Naive thymus-derived CD4-positive, alpha-beta T cell (primary cell): ENCODE measurements at regions not wholly inside any gene's neighbourhood (a gene's known extent, or its start where the extent isn't known, plus 50 kb on each side); places are given as distances from the start of the nearest gene placed in this dataset.

ENCODE experiments used
- ATAC-seq: fragments of 150-1000 bp; cut with Tn5 transposase; 2 replicates; pipeline ENCODE4 v1.10.0; 2021; ENCODE audit warnings: mild to moderate bottlenecking, moderate library complexity
- CTCF ChIA-PET: fragments of 350-600 bp; sonication (Branson Sonifier 250); formaldehyde crosslinking; loops from one replicate; lab custom pipeline; 2021; ENCODE audit warnings: antibody characterized with exemption; lab: Charles Lee
- POLR2A ChIA-PET: fragments of 350-600 bp; sonication (Branson Sonifier 250); formaldehyde crosslinking; loops from one replicate; lab custom pipeline; 2021; ENCODE audit warnings: antibody characterized with exemption, inconsistent platforms; lab: Charles Lee
- DNase-seq, 9 donors: peaks; one replicate each; pipeline versions ENCODE4 v3.0.0 to v3.0.0-alpha.2; 2020 to 2022; ENCODE audit warnings: mixed read lengths in 1 of 9
- H3K27ac ChIP-seq: one replicate; pipeline ENCODE4 v1.7.0; 2013; ENCODE audit warnings: mild to moderate bottlenecking, low read depth, low read length, moderate library complexity
- H3K27me3 ChIP-seq, 2 donors: one replicate each; pipeline ENCODE4 v1.7.0; 2013; ENCODE audit warnings: low read length in 2 of 2, mild to moderate bottlenecking in 2 of 2, moderate library complexity in 2 of 2; ENCODE audit not compliant: control insufficient read depth in 2 of 2, insufficient read depth in 2 of 2
- H3K36me3 ChIP-seq, 3 experiments: 1 replicate in 2 of 3; 2 replicates in 1 of 3; pipeline ENCODE4 v1.7.0; 2013; ENCODE audit warnings: low read length in 3 of 3, mild to moderate bottlenecking in 3 of 3, moderate library complexity in 1 of 3; ENCODE audit not compliant: insufficient read depth in 3 of 3, control insufficient read depth in 2 of 3
- H3K4me1 ChIP-seq, 2 donors: one replicate each; pipeline ENCODE4 v1.7.0; 2013; ENCODE audit warnings: low read length in 2 of 2, mild to moderate bottlenecking in 2 of 2, moderate library complexity in 1 of 2; ENCODE audit not compliant: control insufficient read depth in 2 of 2, insufficient read depth in 2 of 2
- H3K4me3 ChIP-seq: 2 replicates; pipeline ENCODE4 v1.7.0; 2013; ENCODE audit warnings: mild to moderate bottlenecking, low read length
- H3K9me3 ChIP-seq, 3 experiments: 1 replicate in 2 of 3; 2 replicates in 1 of 3; pipeline ENCODE4 v1.7.0; 2013; ENCODE audit warnings: low read length in 3 of 3; ENCODE audit not compliant: control insufficient read depth in 2 of 3
- H3K27ac Mint-ChIP-seq, 9 donors: one replicate each; pipeline ENCODE4 v1.8.0; 2020 to 2022; ENCODE audit warnings: mixed read lengths in 9 of 9, mild to moderate bottlenecking in 8 of 9, moderate library complexity in 5 of 9, inconsistent platforms in 2 of 9
- H3K27me3 Mint-ChIP-seq, 5 donors: one replicate each; pipeline ENCODE4 v1.8.0; 2021 to 2022; ENCODE audit warnings: mixed read lengths in 5 of 5, mild to moderate bottlenecking in 1 of 5
- H3K36me3 Mint-ChIP-seq, 5 donors: one replicate each; pipeline ENCODE4 v1.8.0; 2020 to 2022; ENCODE audit warnings: mixed read lengths in 5 of 5, mild to moderate bottlenecking in 3 of 5, inconsistent platforms in 1 of 5
- H3K4me1 Mint-ChIP-seq, 7 donors: one replicate each; pipeline ENCODE4 v1.8.0; 2020 to 2022; ENCODE audit warnings: mixed read lengths in 7 of 7, mild to moderate bottlenecking in 3 of 7, inconsistent platforms in 1 of 7
- H3K4me3 Mint-ChIP-seq, 10 donors: one replicate each; pipeline ENCODE4 v1.8.0; 2020 to 2022; ENCODE audit warnings: mild to moderate bottlenecking in 10 of 10, mixed read lengths in 10 of 10, moderate library complexity in 6 of 10, inconsistent platforms in 2 of 10
- H3K9me3 Mint-ChIP-seq, 11 donors: one replicate each; pipeline ENCODE4 v1.8.0; 2020 to 2022; ENCODE audit warnings: mixed read lengths in 11 of 11, mild to moderate bottlenecking in 4 of 11, inconsistent platforms in 1 of 11, moderate library complexity in 1 of 11
- intact Hi-C, 2 donors: fragments of 100-400 bp; cut with micrococcal nuclease; formaldehyde crosslinking; loops; one replicate each; pipeline ENCODE4 v1.15.1; 2023

GRCh38 chr7:101719123-101719470 lies 90.0 kb upstream of the MYL10 start:
- no peak overlapping the region for H3K4me3 Mint-ChIP-seq
- no peak overlapping the region for H3K27ac Mint-ChIP-seq
- POLR2A ChIA-PET: no interaction called here
- no peaks in the 10 kb centered on the region for H3K36me3 ChIP-seq
- ATAC-seq (no peak), DNase-seq (no peak)
- intact Hi-C loops: no loop called here
- H3K36me3 Mint-ChIP-seq: no peaks in the 10 kb centered on the region
- H3K4me1 Mint-ChIP-seq: no peaks in the 10 kb centered on the region
- CTCF ChIA-PET: no interaction called here
- no peak overlapping the region for H3K27ac ChIP-seq
- H3K4me3 ChIP-seq: no peak overlapping the region
- peaks cover 0 to 5% (median 0%) of the 10 kb centered on the region in 5 donors for H3K27me3 Mint-ChIP-seq
- no peaks in the 10 kb centered on the region for H3K4me1 ChIP-seq
- peaks cover 0 to 3% (median 0%) of the 10 kb centered on the region in 11 donors for H3K9me3 Mint-ChIP-seq
- no peaks in the 10 kb centered on the region for H3K9me3 ChIP-seq
- H3K27me3 ChIP-seq: no peaks in the 10 kb centered on the region

GRCh38 chr7:101720324-101720723 lies 91.2 kb upstream of the MYL10 start:
- ATAC-seq (no peak), DNase-seq (no peak)
- Histone ChIP-seq H3K27ac (no peak overlapping the region), H3K27me3 (no peaks in the 10 kb centered on the region), H3K4me3 (no peak overlapping the region), H3K4me1 (no peaks in the 10 kb centered on the region), H3K9me3 (no peaks in the 10 kb centered on the region), H3K36me3 (no peaks in the 10 kb centered on the region)
- Mint-ChIP-seq H3K4me1 (no peaks in the 10 kb centered on the region), H3K9me3 (peaks cover 0 to 3% (median 0%) of the 10 kb centered on the region in 11 donors), H3K27me3 (peaks cover 0 to 5% (median 0%) of the 10 kb centered on the region in 5 donors), H3K36me3 (no peaks in the 10 kb centered on the region), H3K4me3 (no peak overlapping the region), H3K27ac (no peak overlapping the region)
- intact Hi-C loops: no loop called here
- ChIA-PET POLR2A (interaction anchor here (0.5 kb wide), 1 partner anchor 51 kb away, joined by 3 read pairs; no protein-coding TSS in a partner anchor), CTCF (no interaction called here)

GRCh38 chr7:101722247-101722646 lies 93.2 kb upstream of the MYL10 start:
- Histone ChIP-seq H3K4me1 (no peaks in the 10 kb centered on the region), H3K27me3 (no peaks in the 10 kb centered on the region), H3K27ac (no peak overlapping the region), H3K4me3 (no peak overlapping the region), H3K36me3 (no peaks in the 10 kb centered on the region), H3K9me3 (no peaks in the 10 kb centered on the region)
- ChIA-PET POLR2A (interaction anchor here (0.6 kb wide), 1 partner anchor 10 kb away, joined by 3 read pairs; no protein-coding TSS in a partner anchor), CTCF (no interaction called here)
- no peaks in the 10 kb centered on the region for H3K36me3 Mint-ChIP-seq
- ATAC-seq: no peak
- DNase-seq: no peak
- no peaks in the 10 kb centered on the region for H3K4me1 Mint-ChIP-seq
- no peak overlapping the region for H3K4me3 Mint-ChIP-seq
- peaks cover 0 to 4% (median 0%) of the 10 kb centered on the region in 11 donors for H3K9me3 Mint-ChIP-seq
- intact Hi-C loops: no loop called here
- peaks cover 0 to 7% (median 0%) of the 10 kb centered on the region in 5 donors for H3K27me3 Mint-ChIP-seq
- H3K27ac Mint-ChIP-seq: no peak overlapping the region

- Mint-ChIP-seq H3K27ac (no peak overlapping the region), H3K27me3 (peaks cover 0 to 7% (median 0%) of the 10 kb centered on the region in 5 donors), H3K4me3 (no peak overlapping the region), H3K4me1 (no peaks in the 10 kb centered on the region), H3K9me3 (peaks cover 0 to 4% (median 0%) of the 10 kb centered on the region in 11 donors), H3K36me3 (no peaks in the 10 kb centered on the region)
- Histone ChIP-seq H3K9me3 (no peaks in the 10 kb centered on the region), H3K4me1 (no peaks in the 10 kb centered on the region), H3K27me3 (no peaks in the 10 kb centered on the region), H3K4me3 (no peak overlapping the region), H3K27ac (no peak overlapping the region), H3K36me3 (no peaks in the 10 kb centered on the region)
- CTCF ChIA-PET: interaction anchor here (0.7 kb wide), 1 partner anchor 253 kb away, joined by 6 read pairs; no protein-coding TSS in a partner anchor
- POLR2A ChIA-PET: no interaction called here
- DNase-seq (no peak), ATAC-seq (no peak)
- intact Hi-C loops: no loop called here
Observed at GRCh38 chr7:101723835-101724234, 93.6 kb upstream of the CUX1 start.

- peaks cover 0 to 6% (median 0%) of the 10 kb centered on the region in 5 donors for H3K27me3 Mint-ChIP-seq
- H3K4me1 ChIP-seq: no peaks in the 10 kb centered on the region
- H3K27me3 ChIP-seq: no peaks in the 10 kb centered on the region
- DNase-seq (no peak), ATAC-seq (no peak)
- CTCF ChIA-PET: interaction anchor here (0.7 kb wide), 1 partner anchor 78 kb away, joined by 3 read pairs; no protein-coding TSS in a partner anchor
- H3K9me3 Mint-ChIP-seq: peaks cover 0 to 4% (median 0%) of the 10 kb centered on the region in 11 donors
- no peaks in the 10 kb centered on the region for H3K9me3 ChIP-seq
- intact Hi-C loops: no loop called here
- no peak overlapping the region for H3K27ac Mint-ChIP-seq
- H3K4me3 ChIP-seq: no peak overlapping the region
- no peak overlapping the region for H3K4me3 Mint-ChIP-seq
- no peak overlapping the region for H3K27ac ChIP-seq
- no peaks in the 10 kb centered on the region for H3K36me3 Mint-ChIP-seq
- POLR2A ChIA-PET: no interaction called here
- no peaks in the 10 kb centered on the region for H3K4me1 Mint-ChIP-seq
- H3K36me3 ChIP-seq: no peaks in the 10 kb centered on the region
Observed at GRCh38 chr7:101724957-101725356, 92.5 kb upstream of the CUX1 start.

GRCh38 chr7:101725921-101726320 lies 91.5 kb upstream of the CUX1 start:
- H3K27ac Mint-ChIP-seq: no peak overlapping the region
- DNase-seq (no peak), ATAC-seq (no peak)
- Histone ChIP-seq H3K27me3 (no peaks in the 10 kb centered on the region), H3K4me3 (no peak overlapping the region), H3K36me3 (no peaks in the 10 kb centered on the region), H3K27ac (no peak overlapping the region), H3K9me3 (no peaks in the 10 kb centered on the region), H3K4me1 (no peaks in the 10 kb centered on the region)
- H3K36me3 Mint-ChIP-seq: no peaks in the 10 kb centered on the region
- ChIA-PET POLR2A (no interaction called here), CTCF (no interaction called here)
- peaks cover 0 to 3% (median 0%) of the 10 kb centered on the region in 5 donors for H3K27me3 Mint-ChIP-seq
- intact Hi-C loops: no loop called here
- no peaks in the 10 kb centered on the region for H3K4me1 Mint-ChIP-seq
- H3K4me3 Mint-ChIP-seq: no peak overlapping the region
- peaks cover 0 to 4% (median 0%) of the 10 kb centered on the region in 11 donors for H3K9me3 Mint-ChIP-seq

- DNase-seq (no peak), ATAC-seq (no peak)
- Histone ChIP-seq H3K4me3 (no peak overlapping the region), H3K36me3 (no peaks in the 10 kb centered on the region), H3K4me1 (no peaks in the 10 kb centered on the region), H3K9me3 (no peaks in the 10 kb centered on the region), H3K27ac (no peak overlapping the region), H3K27me3 (no peaks in the 10 kb centered on the region)
- intact Hi-C loops: no loop called here
- POLR2A ChIA-PET: no interaction called here
- H3K4me1 Mint-ChIP-seq: no peaks in the 10 kb centered on the region
- H3K9me3 Mint-ChIP-seq: peaks cover 0 to 4% (median 0%) of the 10 kb centered on the region in 11 donors
- peaks cover 0 to 3% (median 0%) of the 10 kb centered on the region in 5 donors for H3K27me3 Mint-ChIP-seq
- CTCF ChIA-PET: no interaction called here
- no peak overlapping the region for H3K27ac Mint-ChIP-seq
- no peaks in the 10 kb centered on the region for H3K36me3 Mint-ChIP-seq
- H3K4me3 Mint-ChIP-seq: no peak overlapping the region
Observed at GRCh38 chr7:101727184-101727583, 90.2 kb upstream of the CUX1 start.
